ENCODE measurements at regions not wholly inside any gene's neighbourhood (a gene's known extent, or its start where the extent isn't known, plus 50 kb on each side); places are given as distances from the start of the nearest gene placed in this dataset.

GRCh38 chr15:89404023-89404422 lies 69.4 kb upstream of the POLG start:
- DNase-seq (ENCODE audit: low spot score) = no peak
- TF ChIP-seq, protein P1, sequence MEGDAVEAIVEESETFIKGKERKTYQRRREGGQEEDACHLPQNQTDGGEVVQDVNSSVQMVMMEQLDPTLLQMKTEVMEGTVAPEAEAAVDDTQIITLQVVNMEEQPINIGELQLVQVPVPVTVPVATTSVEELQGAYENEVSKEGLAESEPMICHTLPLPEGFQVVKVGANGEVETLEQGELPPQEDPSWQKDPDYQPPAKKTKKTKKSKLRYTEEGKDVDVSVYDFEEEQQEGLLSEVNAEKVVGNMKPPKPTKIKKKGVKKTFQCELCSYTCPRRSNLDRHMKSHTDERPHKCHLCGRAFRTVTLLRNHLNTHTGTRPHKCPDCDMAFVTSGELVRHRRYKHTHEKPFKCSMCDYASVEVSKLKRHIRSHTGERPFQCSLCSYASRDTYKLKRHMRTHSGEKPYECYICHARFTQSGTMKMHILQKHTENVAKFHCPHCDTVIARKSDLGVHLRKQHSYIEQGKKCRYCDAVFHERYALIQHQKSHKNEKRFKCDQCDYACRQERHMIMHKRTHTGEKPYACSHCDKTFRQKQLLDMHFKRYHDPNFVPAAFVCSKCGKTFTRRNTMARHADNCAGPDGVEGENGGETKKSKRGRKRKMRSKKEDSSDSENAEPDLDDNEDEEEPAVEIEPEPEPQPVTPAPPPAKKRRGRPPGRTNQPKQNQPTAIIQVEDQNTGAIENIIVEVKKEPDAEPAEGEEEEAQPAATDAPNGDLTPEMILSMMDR (IDR thresholded peaks at IDR 0.05; ENCODE audit: extremely low read depth, missing control alignments) = no peak

DNA sequence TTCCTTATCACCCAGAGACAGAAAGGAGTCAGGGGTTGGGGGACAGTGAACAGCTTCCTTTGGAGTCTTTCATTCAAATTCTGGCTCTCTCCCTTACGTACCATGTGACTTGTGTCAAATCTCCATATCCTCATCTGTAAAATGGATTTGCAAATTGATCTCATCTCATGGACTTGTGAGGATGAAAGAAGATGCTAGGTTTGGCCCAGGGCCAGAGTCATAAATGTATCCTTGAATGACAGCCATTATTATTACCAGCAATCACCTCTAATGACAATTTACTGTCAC lies 67.8 kb upstream of the POLG start:
- TF ChIP-seq, protein P1 (IDR thresholded peaks at IDR 0.05; ENCODE audit: extremely low read depth, missing control alignments) = no peak
- no peak for DNase-seq (ENCODE audit: low spot score)

DNA sequence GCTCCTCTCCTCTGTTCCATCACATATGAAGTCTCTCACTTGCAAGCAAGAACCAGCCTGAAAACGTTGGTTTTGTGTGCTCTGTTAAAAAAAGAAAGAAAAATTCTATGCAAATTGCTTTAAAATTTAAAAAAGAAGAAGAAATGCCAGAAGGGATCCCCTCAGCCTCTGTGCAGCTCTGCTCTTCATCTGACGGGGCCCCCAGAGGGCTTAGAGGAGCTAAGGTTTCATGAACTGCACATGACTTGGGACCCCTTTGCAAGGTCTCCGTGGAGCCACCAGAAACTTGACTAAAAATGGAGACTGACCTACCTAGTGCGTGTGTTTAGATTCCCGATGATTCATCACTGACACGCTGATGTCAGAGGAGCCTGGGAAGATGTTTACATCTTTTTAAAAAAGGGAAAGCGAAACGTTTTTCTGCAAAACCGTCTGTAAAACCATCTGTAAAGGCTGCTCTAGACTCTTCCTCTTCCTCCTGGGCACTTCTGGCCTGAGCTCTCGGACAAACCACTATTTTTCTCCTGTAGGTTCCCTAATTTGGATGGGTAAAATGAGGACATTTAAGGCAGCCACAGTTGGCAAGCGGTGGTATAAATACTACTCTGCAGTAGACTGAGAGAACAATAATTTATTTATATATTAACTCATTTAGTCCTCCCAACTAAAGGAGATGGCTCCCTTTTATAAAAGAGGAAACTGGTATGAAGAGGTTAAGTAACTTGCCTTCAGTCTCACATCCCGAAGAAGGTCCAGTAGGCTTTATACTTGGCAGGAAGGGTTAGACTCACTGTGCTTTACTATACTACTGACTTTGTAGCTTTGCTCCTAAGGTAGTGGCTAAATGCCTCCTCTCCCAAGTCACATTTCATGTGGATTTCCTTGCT lies 67.2 kb upstream of the POLG start:
- peak; percentile 30 for DNase-seq (ENCODE audit: low spot score)
- TF ChIP-seq, protein P1 (IDR thresholded peaks at IDR 0.05; ENCODE audit: extremely low read depth, missing control alignments) = no peak

DNA sequence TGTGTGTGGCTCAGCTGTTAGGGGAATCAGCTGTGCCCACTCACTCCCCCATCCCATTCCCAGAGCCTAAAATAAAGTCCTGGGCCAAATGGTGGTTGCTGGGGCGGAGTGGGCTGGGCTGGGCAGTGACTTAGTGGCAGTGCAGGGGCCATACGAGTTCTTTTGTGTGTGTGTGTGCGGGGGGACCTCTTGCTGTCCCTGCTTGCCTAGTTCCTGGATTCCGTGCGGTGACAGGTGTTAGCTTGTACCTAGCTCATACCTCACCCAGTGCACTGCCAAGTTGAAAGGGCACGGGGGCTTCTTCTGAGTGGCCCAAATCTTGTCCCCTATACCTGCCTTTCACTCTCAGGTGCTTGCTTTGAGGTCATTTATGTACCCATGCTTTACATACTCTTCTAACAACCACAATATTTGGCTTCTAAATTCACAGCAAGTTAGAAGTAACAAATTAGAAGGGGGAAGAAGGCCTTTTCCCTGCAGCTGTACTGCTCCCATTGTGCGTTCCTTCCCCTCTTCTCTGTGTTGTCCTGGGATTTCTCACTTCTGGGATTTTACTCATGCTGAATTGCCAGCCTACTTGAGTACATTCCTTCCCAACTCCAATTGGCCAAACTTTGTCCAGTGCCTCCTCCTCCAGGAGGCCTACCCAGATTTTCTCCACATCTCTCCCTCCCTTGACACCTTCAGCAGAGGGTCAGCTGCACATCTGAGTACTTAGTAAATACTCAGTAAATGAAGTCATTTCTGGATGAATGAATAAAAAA lies 66.3 kb upstream of the POLG start:
- DNase-seq (ENCODE audit: low spot score) = peak; percentile 25
- TF ChIP-seq, protein P1 (IDR thresholded peaks at IDR 0.05; ENCODE audit: extremely low read depth, missing control alignments) = no peak

- DNase-seq (ENCODE audit: low spot score) = peak; percentile 58
- TF ChIP-seq, protein P1 (IDR thresholded peaks at IDR 0.05; ENCODE audit: extremely low read depth, missing control alignments) = no peak
These were observed 65.6 kb upstream of the POLG start for GRCh38 chr15:89400116-89400781.

GRCh38 chr15:89399238-89400115 lies 64.9 kb upstream of the POLG start:
- peak; percentile 92 for DNase-seq (ENCODE audit: low spot score)
- TF ChIP-seq, protein P1 (IDR thresholded peaks at IDR 0.05; ENCODE audit: extremely low read depth, missing control alignments) = peak; percentile 60
